Liver (tissue), 8 donors: ENCODE measurements at regions not wholly inside any gene's neighbourhood (a gene's known extent, or its start where the extent isn't known, plus 50 kb on each side); places are given as distances from the start of the nearest gene placed in this dataset.
"Not testable (repeated sequence)": the region's sequence is repeated elsewhere in the genome, so short reads cannot be mapped to it uniquely, and the experiment has no call there.

Source experiments
- DNase-seq: peaks from one replicate; pipeline ENCODE4 v3.0.0-alpha.2; 2017; ENCODE audit warnings: low spot score
- H3K27ac ChIP-seq, 2 donors: one replicate each; pipeline ENCODE4 v1.7.0; 2013; ENCODE audit warnings: inconsistent platforms in 2 of 2, low read length in 2 of 2, control low read depth in 1 of 2, low read depth in 1 of 2, mild to moderate bottlenecking in 1 of 2
- H3K27me3 ChIP-seq, 4 donors: one replicate each; pipeline versions ENCODE4 v1.6.1 to v1.7.0; 2013; ENCODE audit warnings: low read length in 3 of 4, inconsistent platforms in 1 of 4, mild to moderate bottlenecking in 1 of 4, moderate library complexity in 1 of 4; ENCODE audit not compliant: control insufficient read depth in 4 of 4, insufficient read depth in 4 of 4
- H3K36me3 ChIP-seq, 4 donors: one replicate each; pipeline versions ENCODE4 v1.6.1 to v1.7.0; 2013; ENCODE audit warnings: low read length in 3 of 4, mild to moderate bottlenecking in 3 of 4, low read depth in 1 of 4, moderate library complexity in 1 of 4; ENCODE audit not compliant: control insufficient read depth in 4 of 4, insufficient read depth in 3 of 4
- H3K4me1 ChIP-seq, 4 donors: one replicate each; pipeline versions ENCODE4 v1.6.1 to v1.7.0; 2013; ENCODE audit warnings: low read length in 3 of 4, mild to moderate bottlenecking in 3 of 4, moderate library complexity in 1 of 4; ENCODE audit not compliant: control insufficient read depth in 4 of 4, insufficient read depth in 4 of 4
- H3K4me3 ChIP-seq, 3 donors: one replicate each; pipeline versions ENCODE4 v1.6.1 to v1.7.0; 2013; ENCODE audit warnings: low read length in 3 of 3, control low read depth in 1 of 3, low read depth in 1 of 3, mild to moderate bottlenecking in 1 of 3
- H3K9ac ChIP-seq, 2 donors: one replicate each; pipeline ENCODE4 v1.7.0; 2013; ENCODE audit warnings: low read length in 2 of 2, mild to moderate bottlenecking in 2 of 2, moderate library complexity in 2 of 2, control low read depth in 1 of 2, low read depth in 1 of 2
- H3K9me3 ChIP-seq, 4 donors: one replicate each; pipeline versions ENCODE4 v1.6.1 to v1.7.0; 2013; ENCODE audit warnings: low read length in 3 of 4; ENCODE audit not compliant: control insufficient read depth in 4 of 4
- EGR1 ChIP-seq, 2 donors: IDR thresholded peaks; 2 replicates each; pipeline ENCODE4 v1.6.1; 2016 to 2018; ENCODE audit warnings: antibody characterized with exemption in 2 of 2, low read depth in 2 of 2
- FOXA1 ChIP-seq: IDR thresholded peaks from 2 replicates; pipeline ENCODE4 v1.6.1; 2016; ENCODE audit warnings: antibody characterized with exemption
- GABPA ChIP-seq, 2 donors: IDR thresholded peaks in 1 of 2; conservative IDR thresholded peaks in 1 of 2; 2 replicates each; pipeline ENCODE4 v1.6.1; 2016; ENCODE audit warnings: antibody characterized with exemption in 2 of 2, mild to moderate bottlenecking in 1 of 2, moderate library complexity in 1 of 2
- HNF4A ChIP-seq, 2 donors: conservative IDR thresholded peaks; 2 replicates each; pipeline ENCODE4 v1.6.1; 2016; ENCODE audit warnings: antibody characterized with exemption in 2 of 2, mild to moderate bottlenecking in 2 of 2
- JUND ChIP-seq, 2 donors: IDR thresholded peaks; 2 replicates each; pipeline ENCODE4 v1.6.1; 2016; ENCODE audit warnings: antibody characterized with exemption in 2 of 2
- NR2F2 ChIP-seq: IDR thresholded peaks from 2 replicates; pipeline ENCODE4 v1.6.1; 2016; ENCODE audit warnings: antibody characterized with exemption
- RXRA ChIP-seq, 2 donors: IDR thresholded peaks; 2 replicates each; pipeline ENCODE4 v1.6.1; 2017 to 2018; ENCODE audit warnings: antibody characterized with exemption in 2 of 2, mild to moderate bottlenecking in 1 of 2
- SP1 ChIP-seq: IDR thresholded peaks from 2 replicates; pipeline ENCODE4 v1.6.1; 2018; ENCODE audit warnings: antibody characterized with exemption, mild to moderate bottlenecking
- TAF1 ChIP-seq: conservative IDR thresholded peaks from 2 replicates; pipeline ENCODE4 v1.6.1; 2016; ENCODE audit warnings: antibody characterized with exemption, mild to moderate bottlenecking
- YY1 ChIP-seq: IDR thresholded peaks from 2 replicates; pipeline ENCODE4 v1.6.1; 2016; ENCODE audit warnings: antibody characterized with exemption, mild to moderate bottlenecking
- WGBS: extraction: QIAGEN DNeasy Blood & Tissue Kit; methylation state at CpG from one replicate; pipeline ENCODE4 v1.1.7; 2013; 5-methylcytosine and 5-hydroxymethylcytosine counted together
- TF ChIP-seq, protein P1 (sequence below): IDR thresholded peaks from 2 replicates; pipeline ENCODE4 v1.6.1; 2016; ENCODE audit warnings: antibody characterized with exemption
- TF ChIP-seq, protein P2 (sequence below): IDR thresholded peaks from 2 replicates; pipeline ENCODE4 v1.6.1; 2016; ENCODE audit warnings: antibody characterized with exemption, mild to moderate bottlenecking
- TF ChIP-seq, protein P3 (sequence below): fragments of 150-350 bp; IDR thresholded peaks from 2 replicates; pipeline ENCODE4 v1.5.1; 2017; ENCODE audit warnings: improper control_type of control experiment, low read depth, low read length; ENCODE audit not compliant: missing input control
- TF ChIP-seq, protein P4 (sequence below): IDR thresholded peaks from 2 replicates; pipeline ENCODE4 v1.6.1; 2016; ENCODE audit warnings: antibody characterized with exemption
- TF ChIP-seq, protein P5 (sequence below): IDR thresholded peaks from 2 replicates; pipeline ENCODE4 v1.6.1; 2016; ENCODE audit warnings: antibody characterized with exemption
- donor health status: healthy.
- donor health status: healthy.
- donor health status: healthy.
- donor health status: healthy.
- donor health status: healthy.

DNA sequence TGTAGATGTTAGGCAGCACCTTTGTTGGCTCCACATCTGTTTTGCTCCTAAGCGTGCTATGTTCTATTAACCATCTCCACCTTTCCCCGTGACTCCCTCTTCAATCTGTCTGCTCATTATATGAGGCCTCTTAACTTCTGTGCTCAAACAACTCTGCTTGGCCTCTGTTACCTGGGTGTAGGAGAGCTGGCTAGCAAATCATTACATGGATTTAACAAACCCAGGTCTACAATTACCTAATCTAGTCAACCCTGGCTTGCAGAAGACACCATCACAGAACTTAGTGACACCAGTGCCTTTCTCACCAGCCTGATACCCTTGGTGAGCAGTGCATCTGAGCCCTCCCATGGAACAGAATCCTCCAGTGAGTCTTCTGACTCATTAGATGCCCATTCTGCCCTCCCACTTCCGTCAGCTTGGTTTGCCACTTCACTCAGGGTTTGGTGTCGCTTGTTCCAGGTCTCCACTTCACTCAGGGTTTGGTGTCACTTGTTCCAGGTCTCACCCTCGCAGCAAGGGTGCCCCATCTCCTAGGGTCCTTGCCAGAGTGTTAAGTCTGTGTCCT, 92.0 kb upstream of the KIF26B start:
- WGBS: 89% methylated on average over 5 of the region's 5 CpGs
- peaks cover 6 to 27% (median 10%) of the 10 kb centered on the region in 4 donors for H3K4me1 ChIP-seq
- H3K27me3 ChIP-seq: no peaks in the 10 kb centered on the region
- H3K9me3 ChIP-seq: no peaks in the 10 kb centered on the region
- H3K9ac ChIP-seq: no peak overlapping the region
- no peak for DNase-seq
- H3K4me3 ChIP-seq: no peak overlapping the region
- no peaks in the 10 kb centered on the region for H3K36me3 ChIP-seq
- TF ChIP-seq JUND (IDR thresholded peaks at IDR 0.05): no peak
- TF ChIP-seq, protein P1, sequence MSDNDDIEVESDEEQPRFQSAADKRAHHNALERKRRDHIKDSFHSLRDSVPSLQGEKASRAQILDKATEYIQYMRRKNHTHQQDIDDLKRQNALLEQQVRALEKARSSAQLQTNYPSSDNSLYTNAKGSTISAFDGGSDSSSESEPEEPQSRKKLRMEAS: no peak
- no peak for TF ChIP-seq SP1
- no peak for TF ChIP-seq EGR1 (IDR thresholded peaks at IDR 0.05; ENCODE audit: low read depth in 2 of 2)
- TF ChIP-seq, protein P2, sequence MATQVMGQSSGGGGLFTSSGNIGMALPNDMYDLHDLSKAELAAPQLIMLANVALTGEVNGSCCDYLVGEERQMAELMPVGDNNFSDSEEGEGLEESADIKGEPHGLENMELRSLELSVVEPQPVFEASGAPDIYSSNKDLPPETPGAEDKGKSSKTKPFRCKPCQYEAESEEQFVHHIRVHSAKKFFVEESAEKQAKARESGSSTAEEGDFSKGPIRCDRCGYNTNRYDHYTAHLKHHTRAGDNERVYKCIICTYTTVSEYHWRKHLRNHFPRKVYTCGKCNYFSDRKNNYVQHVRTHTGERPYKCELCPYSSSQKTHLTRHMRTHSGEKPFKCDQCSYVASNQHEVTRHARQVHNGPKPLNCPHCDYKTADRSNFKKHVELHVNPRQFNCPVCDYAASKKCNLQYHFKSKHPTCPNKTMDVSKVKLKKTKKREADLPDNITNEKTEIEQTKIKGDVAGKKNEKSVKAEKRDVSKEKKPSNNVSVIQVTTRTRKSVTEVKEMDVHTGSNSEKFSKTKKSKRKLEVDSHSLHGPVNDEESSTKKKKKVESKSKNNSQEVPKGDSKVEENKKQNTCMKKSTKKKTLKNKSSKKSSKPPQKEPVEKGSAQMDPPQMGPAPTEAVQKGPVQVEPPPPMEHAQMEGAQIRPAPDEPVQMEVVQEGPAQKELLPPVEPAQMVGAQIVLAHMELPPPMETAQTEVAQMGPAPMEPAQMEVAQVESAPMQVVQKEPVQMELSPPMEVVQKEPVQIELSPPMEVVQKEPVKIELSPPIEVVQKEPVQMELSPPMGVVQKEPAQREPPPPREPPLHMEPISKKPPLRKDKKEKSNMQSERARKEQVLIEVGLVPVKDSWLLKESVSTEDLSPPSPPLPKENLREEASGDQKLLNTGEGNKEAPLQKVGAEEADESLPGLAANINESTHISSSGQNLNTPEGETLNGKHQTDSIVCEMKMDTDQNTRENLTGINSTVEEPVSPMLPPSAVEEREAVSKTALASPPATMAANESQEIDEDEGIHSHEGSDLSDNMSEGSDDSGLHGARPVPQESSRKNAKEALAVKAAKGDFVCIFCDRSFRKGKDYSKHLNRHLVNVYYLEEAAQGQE: no peak
- TF ChIP-seq RXRA (IDR thresholded peaks at IDR 0.05): no peak
- TF ChIP-seq NR2F2: no peak
- TF ChIP-seq, protein P3, sequence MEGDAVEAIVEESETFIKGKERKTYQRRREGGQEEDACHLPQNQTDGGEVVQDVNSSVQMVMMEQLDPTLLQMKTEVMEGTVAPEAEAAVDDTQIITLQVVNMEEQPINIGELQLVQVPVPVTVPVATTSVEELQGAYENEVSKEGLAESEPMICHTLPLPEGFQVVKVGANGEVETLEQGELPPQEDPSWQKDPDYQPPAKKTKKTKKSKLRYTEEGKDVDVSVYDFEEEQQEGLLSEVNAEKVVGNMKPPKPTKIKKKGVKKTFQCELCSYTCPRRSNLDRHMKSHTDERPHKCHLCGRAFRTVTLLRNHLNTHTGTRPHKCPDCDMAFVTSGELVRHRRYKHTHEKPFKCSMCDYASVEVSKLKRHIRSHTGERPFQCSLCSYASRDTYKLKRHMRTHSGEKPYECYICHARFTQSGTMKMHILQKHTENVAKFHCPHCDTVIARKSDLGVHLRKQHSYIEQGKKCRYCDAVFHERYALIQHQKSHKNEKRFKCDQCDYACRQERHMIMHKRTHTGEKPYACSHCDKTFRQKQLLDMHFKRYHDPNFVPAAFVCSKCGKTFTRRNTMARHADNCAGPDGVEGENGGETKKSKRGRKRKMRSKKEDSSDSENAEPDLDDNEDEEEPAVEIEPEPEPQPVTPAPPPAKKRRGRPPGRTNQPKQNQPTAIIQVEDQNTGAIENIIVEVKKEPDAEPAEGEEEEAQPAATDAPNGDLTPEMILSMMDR: no peak
- TF ChIP-seq TAF1: no peak
- TF ChIP-seq GABPA (IDR thresholded peaks at IDR 0.05 in 1 of 2, conservative IDR thresholded peaks at IDR 0.05 in 1 of 2): no peak
- no peak for TF ChIP-seq YY1
- TF ChIP-seq FOXA1: no peak
- TF ChIP-seq, protein P4, sequence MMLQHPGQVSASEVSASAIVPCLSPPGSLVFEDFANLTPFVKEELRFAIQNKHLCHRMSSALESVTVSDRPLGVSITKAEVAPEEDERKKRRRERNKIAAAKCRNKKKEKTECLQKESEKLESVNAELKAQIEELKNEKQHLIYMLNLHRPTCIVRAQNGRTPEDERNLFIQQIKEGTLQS: no peak
- TF ChIP-seq HNF4A (conservative IDR thresholded peaks at IDR 0.05): no peak
- TF ChIP-seq, protein P5, sequence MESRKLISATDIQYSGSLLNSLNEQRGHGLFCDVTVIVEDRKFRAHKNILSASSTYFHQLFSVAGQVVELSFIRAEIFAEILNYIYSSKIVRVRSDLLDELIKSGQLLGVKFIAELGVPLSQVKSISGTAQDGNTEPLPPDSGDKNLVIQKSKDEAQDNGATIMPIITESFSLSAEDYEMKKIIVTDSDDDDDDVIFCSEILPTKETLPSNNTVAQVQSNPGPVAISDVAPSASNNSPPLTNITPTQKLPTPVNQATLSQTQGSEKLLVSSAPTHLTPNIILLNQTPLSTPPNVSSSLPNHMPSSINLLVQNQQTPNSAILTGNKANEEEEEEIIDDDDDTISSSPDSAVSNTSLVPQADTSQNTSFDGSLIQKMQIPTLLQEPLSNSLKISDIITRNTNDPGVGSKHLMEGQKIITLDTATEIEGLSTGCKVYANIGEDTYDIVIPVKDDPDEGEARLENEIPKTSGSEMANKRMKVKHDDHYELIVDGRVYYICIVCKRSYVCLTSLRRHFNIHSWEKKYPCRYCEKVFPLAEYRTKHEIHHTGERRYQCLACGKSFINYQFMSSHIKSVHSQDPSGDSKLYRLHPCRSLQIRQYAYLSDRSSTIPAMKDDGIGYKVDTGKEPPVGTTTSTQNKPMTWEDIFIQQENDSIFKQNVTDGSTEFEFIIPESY: no peak
- H3K27ac ChIP-seq: no peak overlapping the region

DNA sequence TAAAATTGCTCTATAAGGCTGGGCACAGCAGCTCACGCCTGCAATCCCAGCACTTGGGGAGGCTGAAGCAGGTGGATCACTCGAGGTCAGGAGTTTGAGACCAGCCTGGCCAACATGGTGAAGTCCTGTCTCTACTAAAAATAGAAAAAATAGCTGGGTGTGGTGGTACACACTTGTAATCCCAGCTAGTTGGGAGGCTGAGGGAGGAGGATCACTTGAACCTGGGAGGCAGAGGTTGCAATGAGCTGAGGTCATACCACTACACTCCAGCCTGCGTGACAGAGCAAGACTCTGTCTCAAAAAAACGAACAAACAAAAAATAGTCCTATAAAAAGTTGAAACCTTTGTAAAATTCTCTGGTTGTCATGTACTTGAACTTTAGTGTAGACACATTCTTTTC, 93.0 kb upstream of the KIF26B start:
- WGBS: 90% methylated on average over 4 of the region's 4 CpGs

More for the DNA sequence above, 93.0 kb upstream of the KIF26B start:
- not testable (repeated sequence) for H3K27ac ChIP-seq, H3K36me3 ChIP-seq, H3K27me3 ChIP-seq, H3K9ac ChIP-seq, H3K4me3 ChIP-seq, H3K9me3 ChIP-seq, DNase-seq
- H3K4me1 ChIP-seq: peaks cover 6 to 27% (median 10%) of the 10 kb centered on the region in 4 donors
